Liver (tissue), 8 donors: ENCODE measurements at regions not wholly inside any gene's neighbourhood (a gene's known extent, or its start where the extent isn't known, plus 50 kb on each side); places are given as distances from the start of the nearest gene placed in this dataset.
"Not testable (repeated sequence)": the region's sequence is repeated elsewhere in the genome, so short reads cannot be mapped to it uniquely, and the experiment has no call there.

Experiments used
- DNase-seq: peaks from one replicate; pipeline ENCODE4 v3.0.0-alpha.2; 2017; ENCODE audit warnings: low spot score
- H3K27ac ChIP-seq, 2 donors: one replicate each; pipeline ENCODE4 v1.7.0; 2013; ENCODE audit warnings: inconsistent platforms in 2 of 2, low read length in 2 of 2, control low read depth in 1 of 2, low read depth in 1 of 2, mild to moderate bottlenecking in 1 of 2
- H3K27me3 ChIP-seq, 4 donors: one replicate each; pipeline versions ENCODE4 v1.6.1 to v1.7.0; 2013; ENCODE audit warnings: low read length in 3 of 4, inconsistent platforms in 1 of 4, mild to moderate bottlenecking in 1 of 4, moderate library complexity in 1 of 4; ENCODE audit not compliant: control insufficient read depth in 4 of 4, insufficient read depth in 4 of 4
- H3K36me3 ChIP-seq, 4 donors: one replicate each; pipeline versions ENCODE4 v1.6.1 to v1.7.0; 2013; ENCODE audit warnings: low read length in 3 of 4, mild to moderate bottlenecking in 3 of 4, low read depth in 1 of 4, moderate library complexity in 1 of 4; ENCODE audit not compliant: control insufficient read depth in 4 of 4, insufficient read depth in 3 of 4
- H3K4me1 ChIP-seq, 4 donors: one replicate each; pipeline versions ENCODE4 v1.6.1 to v1.7.0; 2013; ENCODE audit warnings: low read length in 3 of 4, mild to moderate bottlenecking in 3 of 4, moderate library complexity in 1 of 4; ENCODE audit not compliant: control insufficient read depth in 4 of 4, insufficient read depth in 4 of 4
- H3K4me3 ChIP-seq, 3 donors: one replicate each; pipeline versions ENCODE4 v1.6.1 to v1.7.0; 2013; ENCODE audit warnings: low read length in 3 of 3, control low read depth in 1 of 3, low read depth in 1 of 3, mild to moderate bottlenecking in 1 of 3
- H3K9ac ChIP-seq, 2 donors: one replicate each; pipeline ENCODE4 v1.7.0; 2013; ENCODE audit warnings: low read length in 2 of 2, mild to moderate bottlenecking in 2 of 2, moderate library complexity in 2 of 2, control low read depth in 1 of 2, low read depth in 1 of 2
- H3K9me3 ChIP-seq, 4 donors: one replicate each; pipeline versions ENCODE4 v1.6.1 to v1.7.0; 2013; ENCODE audit warnings: low read length in 3 of 4; ENCODE audit not compliant: control insufficient read depth in 4 of 4
- EGR1 ChIP-seq, 2 donors: IDR thresholded peaks; 2 replicates each; pipeline ENCODE4 v1.6.1; 2016 to 2018; ENCODE audit warnings: antibody characterized with exemption in 2 of 2, low read depth in 2 of 2
- FOXA1 ChIP-seq: IDR thresholded peaks from 2 replicates; pipeline ENCODE4 v1.6.1; 2016; ENCODE audit warnings: antibody characterized with exemption
- HNF4A ChIP-seq, 2 donors: conservative IDR thresholded peaks; 2 replicates each; pipeline ENCODE4 v1.6.1; 2016; ENCODE audit warnings: antibody characterized with exemption in 2 of 2, mild to moderate bottlenecking in 2 of 2
- HNF4G ChIP-seq: IDR thresholded peaks from 2 replicates; pipeline ENCODE4 v1.6.1; 2016; ENCODE audit warnings: antibody characterized with exemption
- JUND ChIP-seq, 2 donors: IDR thresholded peaks; 2 replicates each; pipeline ENCODE4 v1.6.1; 2016; ENCODE audit warnings: antibody characterized with exemption in 2 of 2
- MAX ChIP-seq: IDR thresholded peaks from 2 replicates; pipeline ENCODE4 v1.6.1; 2016; ENCODE audit warnings: antibody characterized with exemption
- NR2F2 ChIP-seq: IDR thresholded peaks from 2 replicates; pipeline ENCODE4 v1.6.1; 2016; ENCODE audit warnings: antibody characterized with exemption
- RXRA ChIP-seq, 2 donors: IDR thresholded peaks; 2 replicates each; pipeline ENCODE4 v1.6.1; 2017 to 2018; ENCODE audit warnings: antibody characterized with exemption in 2 of 2, mild to moderate bottlenecking in 1 of 2
- SP1 ChIP-seq: IDR thresholded peaks from 2 replicates; pipeline ENCODE4 v1.6.1; 2018; ENCODE audit warnings: antibody characterized with exemption, mild to moderate bottlenecking
- TAF1 ChIP-seq: conservative IDR thresholded peaks from 2 replicates; pipeline ENCODE4 v1.6.1; 2016; ENCODE audit warnings: antibody characterized with exemption, mild to moderate bottlenecking
- YY1 ChIP-seq: IDR thresholded peaks from 2 replicates; pipeline ENCODE4 v1.6.1; 2016; ENCODE audit warnings: antibody characterized with exemption, mild to moderate bottlenecking
- WGBS: extraction: QIAGEN DNeasy Blood & Tissue Kit; methylation state at CpG from one replicate; pipeline ENCODE4 v1.1.7; 2013; 5-methylcytosine and 5-hydroxymethylcytosine counted together
- TF ChIP-seq, protein P1 (sequence below): IDR thresholded peaks from 2 replicates; pipeline ENCODE4 v1.6.1; 2016; ENCODE audit warnings: antibody characterized with exemption, mild to moderate bottlenecking
- TF ChIP-seq, protein P2 (sequence below): IDR thresholded peaks from 2 replicates; pipeline ENCODE4 v1.6.1; 2016; ENCODE audit warnings: antibody characterized with exemption
- TF ChIP-seq, protein P3 (sequence below): IDR thresholded peaks from 2 replicates; pipeline ENCODE4 v1.6.1; 2016; ENCODE audit warnings: antibody characterized with exemption
- TF ChIP-seq, protein P4 (sequence below): fragments of 150-350 bp; IDR thresholded peaks from 2 replicates; pipeline ENCODE4 v1.5.1; 2017; ENCODE audit warnings: improper control_type of control experiment, low read depth, low read length; ENCODE audit not compliant: missing input control
- donor health status: healthy.
- donor health status: healthy.
- donor health status: healthy.
- donor health status: healthy.
- donor health status: healthy.

GRCh38 chr16:31676731-31677130 lies 149.0 kb downstream of the AHSP start:
- Histone ChIP-seq H3K27ac (no peak overlapping the region), H3K4me3 (no peak overlapping the region), H3K9ac (no peak overlapping the region), H3K9me3 (peaks cover 0 to 5% (median 1%) of the 10 kb centered on the region in 4 donors), H3K4me1 (no peaks in the 10 kb centered on the region), H3K27me3 (no peaks in the 10 kb centered on the region), H3K36me3 (no peaks in the 10 kb centered on the region)
- no peak for TF ChIP-seq RXRA (IDR thresholded peaks at IDR 0.05)
- no peak for TF ChIP-seq JUND (IDR thresholded peaks at IDR 0.05)
- no peak for TF ChIP-seq MAX
- no peak for TF ChIP-seq YY1
- TF ChIP-seq NR2F2, result no peak
- TF ChIP-seq, protein P1, sequence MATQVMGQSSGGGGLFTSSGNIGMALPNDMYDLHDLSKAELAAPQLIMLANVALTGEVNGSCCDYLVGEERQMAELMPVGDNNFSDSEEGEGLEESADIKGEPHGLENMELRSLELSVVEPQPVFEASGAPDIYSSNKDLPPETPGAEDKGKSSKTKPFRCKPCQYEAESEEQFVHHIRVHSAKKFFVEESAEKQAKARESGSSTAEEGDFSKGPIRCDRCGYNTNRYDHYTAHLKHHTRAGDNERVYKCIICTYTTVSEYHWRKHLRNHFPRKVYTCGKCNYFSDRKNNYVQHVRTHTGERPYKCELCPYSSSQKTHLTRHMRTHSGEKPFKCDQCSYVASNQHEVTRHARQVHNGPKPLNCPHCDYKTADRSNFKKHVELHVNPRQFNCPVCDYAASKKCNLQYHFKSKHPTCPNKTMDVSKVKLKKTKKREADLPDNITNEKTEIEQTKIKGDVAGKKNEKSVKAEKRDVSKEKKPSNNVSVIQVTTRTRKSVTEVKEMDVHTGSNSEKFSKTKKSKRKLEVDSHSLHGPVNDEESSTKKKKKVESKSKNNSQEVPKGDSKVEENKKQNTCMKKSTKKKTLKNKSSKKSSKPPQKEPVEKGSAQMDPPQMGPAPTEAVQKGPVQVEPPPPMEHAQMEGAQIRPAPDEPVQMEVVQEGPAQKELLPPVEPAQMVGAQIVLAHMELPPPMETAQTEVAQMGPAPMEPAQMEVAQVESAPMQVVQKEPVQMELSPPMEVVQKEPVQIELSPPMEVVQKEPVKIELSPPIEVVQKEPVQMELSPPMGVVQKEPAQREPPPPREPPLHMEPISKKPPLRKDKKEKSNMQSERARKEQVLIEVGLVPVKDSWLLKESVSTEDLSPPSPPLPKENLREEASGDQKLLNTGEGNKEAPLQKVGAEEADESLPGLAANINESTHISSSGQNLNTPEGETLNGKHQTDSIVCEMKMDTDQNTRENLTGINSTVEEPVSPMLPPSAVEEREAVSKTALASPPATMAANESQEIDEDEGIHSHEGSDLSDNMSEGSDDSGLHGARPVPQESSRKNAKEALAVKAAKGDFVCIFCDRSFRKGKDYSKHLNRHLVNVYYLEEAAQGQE, result no peak
- TF ChIP-seq, protein P2, sequence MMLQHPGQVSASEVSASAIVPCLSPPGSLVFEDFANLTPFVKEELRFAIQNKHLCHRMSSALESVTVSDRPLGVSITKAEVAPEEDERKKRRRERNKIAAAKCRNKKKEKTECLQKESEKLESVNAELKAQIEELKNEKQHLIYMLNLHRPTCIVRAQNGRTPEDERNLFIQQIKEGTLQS, result no peak
- TF ChIP-seq, protein P3, sequence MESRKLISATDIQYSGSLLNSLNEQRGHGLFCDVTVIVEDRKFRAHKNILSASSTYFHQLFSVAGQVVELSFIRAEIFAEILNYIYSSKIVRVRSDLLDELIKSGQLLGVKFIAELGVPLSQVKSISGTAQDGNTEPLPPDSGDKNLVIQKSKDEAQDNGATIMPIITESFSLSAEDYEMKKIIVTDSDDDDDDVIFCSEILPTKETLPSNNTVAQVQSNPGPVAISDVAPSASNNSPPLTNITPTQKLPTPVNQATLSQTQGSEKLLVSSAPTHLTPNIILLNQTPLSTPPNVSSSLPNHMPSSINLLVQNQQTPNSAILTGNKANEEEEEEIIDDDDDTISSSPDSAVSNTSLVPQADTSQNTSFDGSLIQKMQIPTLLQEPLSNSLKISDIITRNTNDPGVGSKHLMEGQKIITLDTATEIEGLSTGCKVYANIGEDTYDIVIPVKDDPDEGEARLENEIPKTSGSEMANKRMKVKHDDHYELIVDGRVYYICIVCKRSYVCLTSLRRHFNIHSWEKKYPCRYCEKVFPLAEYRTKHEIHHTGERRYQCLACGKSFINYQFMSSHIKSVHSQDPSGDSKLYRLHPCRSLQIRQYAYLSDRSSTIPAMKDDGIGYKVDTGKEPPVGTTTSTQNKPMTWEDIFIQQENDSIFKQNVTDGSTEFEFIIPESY, result no peak
- no peak for TF ChIP-seq EGR1 (IDR thresholded peaks at IDR 0.05; ENCODE audit: low read depth in 2 of 2)
- no peak for TF ChIP-seq HNF4G
- TF ChIP-seq SP1, result no peak
- no peak for DNase-seq

DNA sequence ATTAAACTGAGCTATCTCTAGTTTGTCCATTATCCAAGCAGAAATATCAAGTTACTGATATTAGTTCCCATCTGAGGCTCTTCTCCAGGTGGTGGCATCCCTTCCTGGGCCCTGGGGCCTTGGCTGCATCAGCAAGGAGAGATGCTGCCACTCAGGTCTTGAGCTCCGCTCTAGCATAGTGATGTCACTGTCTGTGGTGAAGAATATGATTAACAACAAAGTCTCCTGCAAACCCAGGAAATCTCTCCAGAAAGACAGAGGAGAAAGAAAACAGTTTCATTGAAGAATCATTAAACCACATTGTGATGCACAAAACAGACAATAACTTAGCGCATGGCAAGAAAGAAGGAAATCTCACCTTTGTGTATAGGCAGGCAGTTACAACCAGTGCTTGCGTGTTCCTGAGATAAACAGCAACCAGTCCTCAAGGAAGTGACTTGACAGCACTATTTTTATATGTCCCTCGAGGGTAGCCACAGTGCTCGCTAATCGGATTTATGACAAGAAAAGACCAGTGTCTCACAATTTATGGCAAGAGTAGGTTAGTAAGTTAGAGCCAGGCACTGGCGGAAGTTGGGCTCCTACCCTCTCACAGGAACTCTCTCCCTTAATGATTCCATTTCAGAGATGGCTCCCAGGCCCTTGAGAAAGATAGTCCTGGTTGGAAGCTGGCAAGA lies 151.1 kb downstream of the AHSP start:
- H3K36me3 ChIP-seq, result no peaks in the 10 kb centered on the region
- no peak overlapping the region for H3K9ac ChIP-seq
- DNase-seq, result no peak
- H3K27me3 ChIP-seq, result no peaks in the 10 kb centered on the region
- no peak overlapping the region for H3K4me3 ChIP-seq
- no peaks in the 10 kb centered on the region for H3K4me1 ChIP-seq
- peaks cover 0 to 3% (median 0%) of the 10 kb centered on the region in 4 donors for H3K9me3 ChIP-seq
- 69% methylated on average over 7 of the region's 7 CpGs for WGBS
- no peak for TF ChIP-seq HNF4A (conservative IDR thresholded peaks at IDR 0.05)
- TF ChIP-seq FOXA1, result no peak
- no peak for TF ChIP-seq JUND (IDR thresholded peaks at IDR 0.05)
- TF ChIP-seq, protein P1, result no peak
- TF ChIP-seq HNF4G, result no peak
- TF ChIP-seq, protein P2, result no peak
- TF ChIP-seq TAF1, result no peak
- TF ChIP-seq, protein P4, sequence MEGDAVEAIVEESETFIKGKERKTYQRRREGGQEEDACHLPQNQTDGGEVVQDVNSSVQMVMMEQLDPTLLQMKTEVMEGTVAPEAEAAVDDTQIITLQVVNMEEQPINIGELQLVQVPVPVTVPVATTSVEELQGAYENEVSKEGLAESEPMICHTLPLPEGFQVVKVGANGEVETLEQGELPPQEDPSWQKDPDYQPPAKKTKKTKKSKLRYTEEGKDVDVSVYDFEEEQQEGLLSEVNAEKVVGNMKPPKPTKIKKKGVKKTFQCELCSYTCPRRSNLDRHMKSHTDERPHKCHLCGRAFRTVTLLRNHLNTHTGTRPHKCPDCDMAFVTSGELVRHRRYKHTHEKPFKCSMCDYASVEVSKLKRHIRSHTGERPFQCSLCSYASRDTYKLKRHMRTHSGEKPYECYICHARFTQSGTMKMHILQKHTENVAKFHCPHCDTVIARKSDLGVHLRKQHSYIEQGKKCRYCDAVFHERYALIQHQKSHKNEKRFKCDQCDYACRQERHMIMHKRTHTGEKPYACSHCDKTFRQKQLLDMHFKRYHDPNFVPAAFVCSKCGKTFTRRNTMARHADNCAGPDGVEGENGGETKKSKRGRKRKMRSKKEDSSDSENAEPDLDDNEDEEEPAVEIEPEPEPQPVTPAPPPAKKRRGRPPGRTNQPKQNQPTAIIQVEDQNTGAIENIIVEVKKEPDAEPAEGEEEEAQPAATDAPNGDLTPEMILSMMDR, result no peak
- TF ChIP-seq SP1, result no peak
- TF ChIP-seq YY1, result no peak
- no peak for TF ChIP-seq EGR1 (IDR thresholded peaks at IDR 0.05; ENCODE audit: low read depth in 2 of 2)
- H3K27ac ChIP-seq, result no peak overlapping the region

GRCh38 chr16:31689331-31689730 lies 161.6 kb downstream of the AHSP start:
- not testable (repeated sequence) for DNase-seq, H3K27me3 ChIP-seq, H3K4me1 ChIP-seq, H3K9ac ChIP-seq, H3K27ac ChIP-seq, H3K4me3 ChIP-seq, H3K9me3 ChIP-seq, H3K36me3 ChIP-seq
- 39% methylated on average over 2 of the region's 2 CpGs for WGBS
